ENCODE measurements at regions not wholly inside any gene's neighbourhood (a gene's known extent, or its start where the extent isn't known, plus 50 kb on each side); places are given as distances from the start of the nearest gene placed in this dataset.

- DNase-seq (ENCODE audit: low read depth): no peak
Observed at GRCh38 chr4:62344474-62344873, 1144.3 kb downstream of the ADGRL3 start.

GRCh38 chr4:62342346-62342745, 1142.2 kb downstream of the ADGRL3 start:
- no peak overlapping the region for H3K4me3 ChIP-seq (ENCODE audit: low read length)
- no peaks in the 10 kb centered on the region for H3K27me3 ChIP-seq (replicated peaks; ENCODE audit: control insufficient read depth, insufficient read depth, low read length)
- peaks cover 24% of the 10 kb centered on the region for H3K9me3 ChIP-seq (ENCODE audit: control insufficient read depth, low read length)
- no peaks in the 10 kb centered on the region for H3K36me3 ChIP-seq (ENCODE audit: control insufficient read depth, insufficient read depth, low read length, severe bottlenecking)
- H3K9ac ChIP-seq (ENCODE audit: low read length): no peak overlapping the region
- H3K4me1 ChIP-seq (ENCODE audit: control insufficient read depth, insufficient read depth, low read length): no peaks in the 10 kb centered on the region
- DNase-seq (ENCODE audit: low read depth): no peak

More at GRCh38 chr4:62344474-62344873, 1144.3 kb downstream of the ADGRL3 start:
- H3K9me3 ChIP-seq (ENCODE audit: control insufficient read depth, low read length): peaks cover 28% of the 10 kb centered on the region
- H3K27me3 ChIP-seq (replicated peaks; ENCODE audit: control insufficient read depth, insufficient read depth, low read length): no peaks in the 10 kb centered on the region
- H3K4me1 ChIP-seq (ENCODE audit: control insufficient read depth, insufficient read depth, low read length): no peaks in the 10 kb centered on the region
- H3K4me3 ChIP-seq (ENCODE audit: low read length): no peak overlapping the region
- H3K36me3 ChIP-seq (ENCODE audit: control insufficient read depth, insufficient read depth, low read length, severe bottlenecking): no peaks in the 10 kb centered on the region
- H3K9ac ChIP-seq (ENCODE audit: low read length): no peak overlapping the region

DNA sequence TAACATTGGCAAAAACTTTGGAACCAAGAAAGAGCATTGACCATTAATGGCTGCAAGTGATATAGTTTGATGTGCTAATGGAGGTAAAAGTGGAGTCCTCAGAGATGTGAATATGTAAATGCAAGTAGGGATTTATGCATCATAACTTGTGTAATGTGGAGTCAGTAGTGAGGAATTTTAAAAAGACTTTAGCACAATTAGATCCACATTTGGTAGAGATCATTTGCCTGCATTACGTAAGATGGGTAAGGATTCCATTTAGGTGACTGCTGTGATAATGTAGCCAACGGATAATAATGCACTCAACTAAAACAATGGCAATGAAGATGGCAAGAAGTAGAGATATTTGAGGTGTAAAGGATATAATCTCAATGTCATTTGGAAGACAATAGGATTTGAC, 1128.4 kb downstream of the ADGRL3 start:
- Histone ChIP-seq H3K9me3 (ENCODE audit: control insufficient read depth, low read length) (peaks cover 6% of the 10 kb centered on the region), H3K4me3 (ENCODE audit: low read length) (no peak overlapping the region), H3K36me3 (ENCODE audit: control insufficient read depth, insufficient read depth, low read length, severe bottlenecking) (no peaks in the 10 kb centered on the region), H3K4me1 (ENCODE audit: control insufficient read depth, insufficient read depth, low read length) (no peaks in the 10 kb centered on the region), H3K27me3 (replicated peaks; ENCODE audit: control insufficient read depth, insufficient read depth, low read length) (no peaks in the 10 kb centered on the region), H3K9ac (ENCODE audit: low read length) (no peak overlapping the region)
- peak; percentile 24 for DNase-seq (ENCODE audit: low read depth)

DNA sequence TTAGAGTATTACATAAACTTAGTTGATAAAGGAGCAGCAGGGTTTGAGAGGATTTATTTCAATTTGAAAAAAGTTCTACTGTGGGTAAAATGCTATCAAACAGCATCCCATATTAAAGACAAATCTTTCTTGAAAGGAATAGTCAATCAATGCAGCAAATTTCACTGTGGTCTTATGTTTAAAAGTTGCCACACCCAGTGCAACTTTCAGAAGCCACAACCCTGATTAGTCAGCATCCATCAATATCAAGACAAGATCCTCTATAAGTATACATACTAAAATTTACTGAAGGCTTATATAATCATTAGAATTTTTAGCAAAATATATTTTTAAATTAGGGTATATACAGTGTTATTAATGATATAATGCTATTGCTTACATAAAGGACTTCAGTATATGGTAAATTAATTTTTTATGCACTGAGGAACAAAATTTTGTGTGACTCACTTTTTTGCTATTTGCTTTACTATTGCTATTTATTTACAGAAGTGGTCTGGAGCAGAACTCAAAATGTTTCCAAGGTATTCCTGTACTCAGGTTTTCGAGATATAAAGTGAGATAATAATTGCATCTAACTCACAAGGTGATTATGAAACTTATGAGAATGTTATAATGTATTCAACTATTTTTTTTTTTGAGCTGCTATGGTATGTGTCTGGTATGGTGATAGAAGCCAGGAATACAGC, 1127.6 kb downstream of the ADGRL3 start:
- H3K36me3 ChIP-seq (ENCODE audit: control insufficient read depth, insufficient read depth, low read length, severe bottlenecking): no peaks in the 10 kb centered on the region
- DNase-seq (ENCODE audit: low read depth): no peak
- no peak overlapping the region for H3K4me3 ChIP-seq (ENCODE audit: low read length)
- no peak overlapping the region for H3K9ac ChIP-seq (ENCODE audit: low read length)
- H3K4me1 ChIP-seq (ENCODE audit: control insufficient read depth, insufficient read depth, low read length): no peaks in the 10 kb centered on the region
- H3K9me3 ChIP-seq (ENCODE audit: control insufficient read depth, low read length): peaks cover 6% of the 10 kb centered on the region
- no peaks in the 10 kb centered on the region for H3K27me3 ChIP-seq (replicated peaks; ENCODE audit: control insufficient read depth, insufficient read depth, low read length)

GRCh38 chr4:62324215-62324614, 1124.1 kb downstream of the ADGRL3 start:
- Histone ChIP-seq H3K9ac (ENCODE audit: low read length) (no peak overlapping the region), H3K36me3 (ENCODE audit: control insufficient read depth, insufficient read depth, low read length, severe bottlenecking) (no peaks in the 10 kb centered on the region), H3K27me3 (replicated peaks; ENCODE audit: control insufficient read depth, insufficient read depth, low read length) (no peaks in the 10 kb centered on the region), H3K4me1 (ENCODE audit: control insufficient read depth, insufficient read depth, low read length) (no peaks in the 10 kb centered on the region), H3K9me3 (ENCODE audit: control insufficient read depth, low read length) (peaks cover 2% of the 10 kb centered on the region), H3K4me3 (ENCODE audit: low read length) (no peak overlapping the region)
- peak; percentile 5 for DNase-seq (ENCODE audit: low read depth)

DNA sequence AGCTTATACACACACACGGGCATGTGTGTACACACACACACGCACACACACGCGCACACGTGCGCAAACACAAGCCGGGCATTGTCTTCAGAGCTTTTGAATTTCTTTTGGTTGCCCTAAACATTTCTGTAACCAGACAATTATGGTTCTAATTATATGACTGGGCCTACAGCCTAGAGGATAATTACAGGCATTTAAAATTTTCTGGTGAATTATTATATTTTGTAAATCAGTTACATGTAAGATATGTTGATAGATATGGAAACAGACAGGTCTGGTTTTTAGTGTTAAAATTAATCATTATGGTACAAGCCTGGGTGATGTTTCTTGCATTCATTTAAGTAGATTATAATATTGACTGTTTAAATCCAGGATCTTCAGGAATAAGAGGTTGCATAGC, 1120.5 kb downstream of the ADGRL3 start:
- no peak for DNase-seq (ENCODE audit: low read depth)
- H3K4me1 ChIP-seq (ENCODE audit: control insufficient read depth, insufficient read depth, low read length): no peaks in the 10 kb centered on the region

GRCh38 chr4:62302710-62303109, 1102.6 kb downstream of the ADGRL3 start:
- H3K9me3 ChIP-seq (ENCODE audit: control insufficient read depth, low read length): peaks cover 17% of the 10 kb centered on the region
- no peaks in the 10 kb centered on the region for H3K27me3 ChIP-seq (replicated peaks; ENCODE audit: control insufficient read depth, insufficient read depth, low read length)
- H3K4me3 ChIP-seq (ENCODE audit: low read length): no peak overlapping the region
- no peak overlapping the region for H3K9ac ChIP-seq (ENCODE audit: low read length)
- no peak for DNase-seq (ENCODE audit: low read depth)
- H3K4me1 ChIP-seq (ENCODE audit: control insufficient read depth, insufficient read depth, low read length): no peaks in the 10 kb centered on the region
- no peaks in the 10 kb centered on the region for H3K36me3 ChIP-seq (ENCODE audit: control insufficient read depth, insufficient read depth, low read length, severe bottlenecking)

More for the DNA sequence above, 1120.5 kb downstream of the ADGRL3 start:
- no peaks in the 10 kb centered on the region for H3K9me3 ChIP-seq (ENCODE audit: control insufficient read depth, low read length)
- no peak overlapping the region for H3K4me3 ChIP-seq (ENCODE audit: low read length)
- H3K9ac ChIP-seq (ENCODE audit: low read length): no peak overlapping the region
- no peaks in the 10 kb centered on the region for H3K36me3 ChIP-seq (ENCODE audit: control insufficient read depth, insufficient read depth, low read length, severe bottlenecking)
- H3K27me3 ChIP-seq (replicated peaks; ENCODE audit: control insufficient read depth, insufficient read depth, low read length): no peaks in the 10 kb centered on the region

- Histone ChIP-seq H3K36me3 (ENCODE audit: control insufficient read depth, insufficient read depth, low read length, severe bottlenecking) (no peaks in the 10 kb centered on the region), H3K9me3 (ENCODE audit: control insufficient read depth, low read length) (peaks cover 10% of the 10 kb centered on the region), H3K4me1 (ENCODE audit: control insufficient read depth, insufficient read depth, low read length) (no peaks in the 10 kb centered on the region), H3K9ac (ENCODE audit: low read length) (no peak overlapping the region), H3K27me3 (replicated peaks; ENCODE audit: control insufficient read depth, insufficient read depth, low read length) (no peaks in the 10 kb centered on the region), H3K4me3 (ENCODE audit: low read length) (no peak overlapping the region)
- DNase-seq (ENCODE audit: low read depth): no peak
Observed at GRCh38 chr4:62301500-62301899, 1101.4 kb downstream of the ADGRL3 start.

DNA sequence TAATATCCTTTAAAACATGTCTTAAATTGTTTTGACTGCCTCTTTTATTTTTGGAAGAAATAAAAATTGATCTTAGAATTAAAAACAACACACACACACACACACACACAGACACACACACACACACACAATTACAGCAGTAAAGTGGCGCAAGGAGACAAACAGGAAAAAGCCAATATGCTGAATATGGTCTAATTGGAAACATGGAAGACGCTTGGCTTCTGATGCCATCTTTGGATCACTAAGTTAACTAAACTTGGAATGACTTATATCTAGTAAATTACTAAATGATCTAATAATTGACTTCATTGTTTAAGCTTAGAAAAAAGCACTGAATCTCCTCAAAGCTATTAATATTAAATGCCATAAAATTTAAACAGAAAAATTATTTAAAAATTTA, 1093.4 kb downstream of the ADGRL3 start:
- no peaks in the 10 kb centered on the region for H3K36me3 ChIP-seq (ENCODE audit: control insufficient read depth, insufficient read depth, low read length, severe bottlenecking)
- H3K4me3 ChIP-seq (ENCODE audit: low read length): no peak overlapping the region
- no peak for DNase-seq (ENCODE audit: low read depth)
- no peaks in the 10 kb centered on the region for H3K27me3 ChIP-seq (replicated peaks; ENCODE audit: control insufficient read depth, insufficient read depth, low read length)
- no peak overlapping the region for H3K9ac ChIP-seq (ENCODE audit: low read length)
- H3K4me1 ChIP-seq (ENCODE audit: control insufficient read depth, insufficient read depth, low read length): no peaks in the 10 kb centered on the region
- H3K9me3 ChIP-seq (ENCODE audit: control insufficient read depth, low read length): no peaks in the 10 kb centered on the region

DNA sequence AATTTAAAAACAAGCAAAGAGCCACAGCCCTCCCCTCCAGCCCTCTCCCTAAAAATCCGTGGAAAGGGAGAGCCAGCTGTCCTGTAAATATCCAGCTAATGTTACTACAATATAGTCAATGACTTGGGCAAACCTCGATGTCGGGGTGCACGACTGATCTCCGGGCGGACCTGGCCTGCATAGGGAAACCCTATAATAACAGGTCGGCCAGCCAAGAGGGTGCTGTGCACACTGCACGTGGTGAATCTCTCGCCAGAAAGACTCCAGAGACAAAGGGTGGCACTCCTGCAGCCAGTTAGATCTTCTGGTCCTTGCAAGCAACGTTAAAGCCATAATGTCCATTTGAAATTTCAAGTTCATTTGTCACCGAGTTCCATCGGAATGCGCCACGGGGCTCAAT, 1092.8 kb downstream of the ADGRL3 start:
- Histone ChIP-seq H3K9ac (ENCODE audit: low read length) (no peak overlapping the region), H3K4me3 (ENCODE audit: low read length) (no peak overlapping the region), H3K27me3 (replicated peaks; ENCODE audit: control insufficient read depth, insufficient read depth, low read length) (no peaks in the 10 kb centered on the region), H3K36me3 (ENCODE audit: control insufficient read depth, insufficient read depth, low read length, severe bottlenecking) (no peaks in the 10 kb centered on the region), H3K9me3 (ENCODE audit: control insufficient read depth, low read length) (no peaks in the 10 kb centered on the region), H3K4me1 (ENCODE audit: control insufficient read depth, insufficient read depth, low read length) (no peaks in the 10 kb centered on the region)
- no peak for DNase-seq (ENCODE audit: low read depth)

DNA sequence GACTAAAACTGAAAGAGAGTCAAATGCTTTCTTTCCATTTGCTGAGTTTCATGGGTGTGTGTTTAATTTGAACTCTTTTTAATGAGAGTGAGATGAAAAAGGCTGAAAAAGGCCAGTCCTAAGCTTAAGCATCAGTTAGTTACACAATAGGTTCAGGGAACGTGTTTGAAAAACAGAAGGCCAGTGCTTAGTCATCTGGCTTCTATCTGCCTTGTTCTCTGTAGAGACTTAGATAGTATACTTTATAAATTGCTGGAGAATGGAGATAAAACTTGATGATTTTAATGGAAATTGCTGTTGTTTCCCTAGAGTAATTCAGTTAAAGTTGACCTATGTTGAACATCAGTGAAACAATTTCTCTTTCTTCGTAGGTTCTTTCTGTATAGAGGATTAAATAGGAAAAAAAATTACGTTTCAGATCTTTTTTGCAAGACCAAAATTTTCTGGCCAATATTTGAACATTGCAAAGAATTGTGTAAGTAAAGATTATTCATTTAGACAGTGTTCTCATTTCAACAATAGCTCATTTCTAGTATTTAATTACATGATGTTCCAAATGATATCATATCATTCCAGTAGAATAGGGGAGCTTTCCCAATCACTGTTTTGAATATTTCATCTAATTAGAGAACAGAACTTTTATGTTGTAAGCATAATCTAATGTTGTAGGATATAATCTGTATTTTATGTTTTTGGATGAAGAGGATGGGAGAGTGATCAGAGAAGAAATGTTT, 1088.8 kb downstream of the ADGRL3 start:
- Histone ChIP-seq H3K27me3 (replicated peaks; ENCODE audit: control insufficient read depth, insufficient read depth, low read length) (no peaks in the 10 kb centered on the region), H3K4me3 (ENCODE audit: low read length) (no peak overlapping the region), H3K4me1 (ENCODE audit: control insufficient read depth, insufficient read depth, low read length) (no peaks in the 10 kb centered on the region), H3K9ac (ENCODE audit: low read length) (no peak overlapping the region), H3K36me3 (ENCODE audit: control insufficient read depth, insufficient read depth, low read length, severe bottlenecking) (no peaks in the 10 kb centered on the region), H3K9me3 (ENCODE audit: control insufficient read depth, low read length) (no peaks in the 10 kb centered on the region)
- peak; percentile 62 for DNase-seq (ENCODE audit: low read depth)

Data from adipocyte (in vitro differentiated cells).